HFFc6 (cell line): ENCODE measurements at regions not wholly inside any gene's neighbourhood (a gene's known extent, or its start where the extent isn't known, plus 50 kb on each side); places are given as distances from the start of the nearest gene placed in this dataset.

ENCODE experiments used
- DNase-seq: peaks from one replicate; pipeline ENCODE4 v3.0.0-alpha.2; 2018
- H3K27ac Mint-ChIP-seq: 2 replicates; pipeline ENCODE4 v1.8.0; 2020; ENCODE audit warnings: mild to moderate bottlenecking, mixed read lengths
- H3K27me3 Mint-ChIP-seq: 2 replicates; pipeline ENCODE4 v1.8.0; 2021; ENCODE audit warnings: mild to moderate bottlenecking, moderate library complexity, mixed read lengths; ENCODE audit not compliant: insufficient read depth
- H3K36me3 Mint-ChIP-seq: 2 replicates; pipeline ENCODE4 v1.8.0; 2021; ENCODE audit warnings: low read depth, mixed read lengths
- H3K4me1 Mint-ChIP-seq: 2 replicates; pipeline ENCODE4 v1.8.0; 2020; ENCODE audit warnings: low read depth, mixed read lengths
- H3K4me3 Mint-ChIP-seq: 2 replicates; pipeline ENCODE4 v1.8.0; 2020; ENCODE audit warnings: mild to moderate bottlenecking, moderate library complexity, mixed read lengths
- H3K9me3 Mint-ChIP-seq: 2 replicates; pipeline ENCODE4 v1.8.0; 2020; ENCODE audit warnings: mild to moderate bottlenecking, mixed read lengths
- TF ChIP-seq, protein P1 (sequence below): fragments of 200-600 bp; sonication (generic); IDR thresholded peaks from 2 replicates; pipeline ENCODE4 v1.5.0; 2021; ENCODE audit warnings: antibody characterized with exemption, mild to moderate bottlenecking

DNA sequence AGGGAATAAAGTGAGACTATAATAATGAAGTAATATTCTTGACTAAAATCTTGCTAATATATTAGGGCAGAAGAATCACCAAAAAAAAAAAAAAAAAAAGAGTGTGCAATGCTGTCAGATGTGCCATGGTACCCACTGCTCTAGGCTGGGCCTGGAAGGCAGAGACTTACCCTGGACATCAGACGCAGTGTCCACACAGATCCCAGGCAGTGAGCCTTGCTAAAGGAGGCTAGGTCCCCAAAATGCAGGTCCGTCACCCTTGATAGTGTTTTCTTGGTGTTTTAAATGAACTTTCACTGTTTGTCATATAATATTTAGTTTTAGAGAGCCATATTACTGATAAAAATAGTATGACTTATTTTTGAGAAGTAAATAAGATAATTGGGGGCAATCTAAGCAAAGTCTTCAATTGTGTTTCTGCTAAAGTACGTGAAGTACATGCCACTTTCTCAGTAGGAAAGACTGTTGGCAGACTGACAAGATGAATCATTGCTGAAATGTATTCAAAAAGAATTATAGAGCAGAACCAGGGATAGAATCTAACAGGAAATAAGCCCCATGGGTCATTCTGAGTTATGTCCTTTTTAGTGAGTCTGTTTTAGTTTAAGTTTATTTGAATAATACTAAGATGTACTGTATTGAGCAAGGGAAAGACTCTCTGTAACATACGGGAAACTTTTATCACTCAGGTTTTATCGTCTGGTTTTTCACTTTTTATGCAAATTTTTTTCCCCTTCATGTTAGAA lies 74.6 kb upstream of the PDC start:
- Mint-ChIP-seq H3K4me3 (peak overlapping the region; percentile 54), H3K36me3 (peaks cover 9% of the 10 kb centered on the region), H3K27me3 (no peaks in the 10 kb centered on the region; the same call in 1 of the 2 replicates), H3K9me3 (peaks cover 17% of the 10 kb centered on the region; the same call in 1 of the 2 replicates), H3K27ac (peak overlapping the region; percentile 89), H3K4me1 (peaks cover 81% of the 10 kb centered on the region)
- TF ChIP-seq, protein P1, sequence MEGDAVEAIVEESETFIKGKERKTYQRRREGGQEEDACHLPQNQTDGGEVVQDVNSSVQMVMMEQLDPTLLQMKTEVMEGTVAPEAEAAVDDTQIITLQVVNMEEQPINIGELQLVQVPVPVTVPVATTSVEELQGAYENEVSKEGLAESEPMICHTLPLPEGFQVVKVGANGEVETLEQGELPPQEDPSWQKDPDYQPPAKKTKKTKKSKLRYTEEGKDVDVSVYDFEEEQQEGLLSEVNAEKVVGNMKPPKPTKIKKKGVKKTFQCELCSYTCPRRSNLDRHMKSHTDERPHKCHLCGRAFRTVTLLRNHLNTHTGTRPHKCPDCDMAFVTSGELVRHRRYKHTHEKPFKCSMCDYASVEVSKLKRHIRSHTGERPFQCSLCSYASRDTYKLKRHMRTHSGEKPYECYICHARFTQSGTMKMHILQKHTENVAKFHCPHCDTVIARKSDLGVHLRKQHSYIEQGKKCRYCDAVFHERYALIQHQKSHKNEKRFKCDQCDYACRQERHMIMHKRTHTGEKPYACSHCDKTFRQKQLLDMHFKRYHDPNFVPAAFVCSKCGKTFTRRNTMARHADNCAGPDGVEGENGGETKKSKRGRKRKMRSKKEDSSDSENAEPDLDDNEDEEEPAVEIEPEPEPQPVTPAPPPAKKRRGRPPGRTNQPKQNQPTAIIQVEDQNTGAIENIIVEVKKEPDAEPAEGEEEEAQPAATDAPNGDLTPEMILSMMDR = no peak
- peak; percentile 96 for DNase-seq

DNA sequence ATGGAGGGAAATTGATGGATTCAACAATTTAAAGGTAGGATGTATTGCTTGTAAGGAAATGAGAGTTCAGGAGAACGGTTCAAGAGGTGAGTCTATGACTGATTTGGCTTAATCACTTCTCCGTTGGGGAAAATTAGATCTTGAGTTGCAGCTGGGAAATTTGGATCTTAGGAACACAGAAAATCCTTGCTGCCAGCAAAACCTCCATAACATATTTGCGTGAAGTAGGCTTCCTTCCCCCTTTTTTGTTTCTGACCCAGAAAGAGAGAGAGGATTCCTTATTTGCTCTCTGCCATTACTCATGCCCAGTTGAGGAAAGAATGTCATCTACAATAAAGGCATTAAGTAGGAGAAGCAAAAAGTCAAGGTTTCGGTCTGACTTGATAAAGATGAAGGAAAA lies 73.5 kb upstream of the PDC start:
- Mint-ChIP-seq H3K27me3 (no peaks in the 10 kb centered on the region; the same call in 1 of the 2 replicates), H3K4me3 (no peak overlapping the region), H3K9me3 (peaks cover 17% of the 10 kb centered on the region), H3K27ac (no peak overlapping the region), H3K36me3 (peaks cover under 1% of the 10 kb centered on the region; the same call in 1 of the 2 replicates), H3K4me1 (peaks cover 90% of the 10 kb centered on the region)
- no peak for DNase-seq
- TF ChIP-seq, protein P1 = no peak

DNA sequence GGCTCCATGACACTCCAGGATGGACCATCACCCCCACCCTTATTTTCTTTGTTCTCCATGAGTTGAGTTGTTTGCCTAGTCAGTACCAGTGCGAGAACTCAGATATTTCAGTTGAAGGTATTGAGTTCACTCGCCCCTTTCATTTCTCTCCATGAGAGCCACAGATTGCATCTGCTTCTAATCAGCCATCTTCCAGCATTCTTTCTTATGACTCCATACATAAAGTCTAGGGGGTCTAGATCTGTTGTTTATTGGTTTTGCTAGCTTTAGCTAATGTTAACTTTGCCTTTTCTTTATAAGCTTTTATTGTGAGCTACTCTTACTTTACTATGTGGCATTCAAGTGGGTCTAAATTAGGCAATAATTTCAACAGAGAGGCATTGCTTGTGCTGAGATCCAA lies 71.6 kb upstream of the PDC start:
- TF ChIP-seq, protein P1 = no peak
- peaks cover 9% of the 10 kb centered on the region for H3K36me3 Mint-ChIP-seq
- H3K9me3 Mint-ChIP-seq = peaks cover 17% of the 10 kb centered on the region
- no peak for DNase-seq
- no peak overlapping the region for H3K4me3 Mint-ChIP-seq
- no peaks in the 10 kb centered on the region; the same call in 1 of the 2 replicates for H3K27me3 Mint-ChIP-seq
- peaks cover 78% of the 10 kb centered on the region for H3K4me1 Mint-ChIP-seq
- H3K27ac Mint-ChIP-seq = peak overlapping the region; percentile 78; the same call in 1 of the 2 replicates

DNA sequence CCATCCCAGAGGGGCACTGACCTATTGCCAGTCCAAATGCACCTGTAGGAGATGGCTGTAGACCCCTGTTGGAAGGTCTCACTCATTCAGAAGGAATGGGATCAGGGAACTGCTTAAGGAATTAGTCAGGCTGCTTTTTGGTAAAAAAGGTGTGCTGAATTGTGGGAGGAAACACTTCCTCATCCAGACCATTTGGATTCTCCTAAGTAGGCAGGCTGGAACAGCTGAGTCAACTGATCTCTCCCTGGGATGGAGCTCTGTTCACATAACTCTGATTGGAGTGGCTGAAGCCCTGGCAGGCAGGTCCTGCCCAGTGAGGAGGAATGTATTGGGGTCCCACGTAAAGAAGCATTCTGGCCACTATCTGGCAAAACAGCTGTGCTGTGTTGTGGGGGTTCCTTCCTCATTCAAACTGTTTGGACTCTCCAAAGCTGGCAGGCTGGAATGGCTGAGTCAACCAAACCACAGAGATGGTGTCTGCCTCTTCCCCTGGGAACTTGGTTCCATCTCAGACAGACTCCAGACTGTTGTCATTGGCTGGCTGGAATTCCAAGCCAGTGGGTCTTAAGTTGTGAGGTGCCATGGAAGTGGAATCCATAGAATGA lies 70.7 kb upstream of the PDC start:
- Mint-ChIP-seq H3K27ac (peak overlapping the region; percentile 78), H3K9me3 (peaks cover 17% of the 10 kb centered on the region), H3K27me3 (no peaks in the 10 kb centered on the region; the same call in 1 of the 2 replicates), H3K4me3 (no peak overlapping the region), H3K36me3 (peaks cover 9% of the 10 kb centered on the region), H3K4me1 (peaks cover 70% of the 10 kb centered on the region)
- TF ChIP-seq, protein P1 = no peak
- DNase-seq = peak; percentile 68

DNA sequence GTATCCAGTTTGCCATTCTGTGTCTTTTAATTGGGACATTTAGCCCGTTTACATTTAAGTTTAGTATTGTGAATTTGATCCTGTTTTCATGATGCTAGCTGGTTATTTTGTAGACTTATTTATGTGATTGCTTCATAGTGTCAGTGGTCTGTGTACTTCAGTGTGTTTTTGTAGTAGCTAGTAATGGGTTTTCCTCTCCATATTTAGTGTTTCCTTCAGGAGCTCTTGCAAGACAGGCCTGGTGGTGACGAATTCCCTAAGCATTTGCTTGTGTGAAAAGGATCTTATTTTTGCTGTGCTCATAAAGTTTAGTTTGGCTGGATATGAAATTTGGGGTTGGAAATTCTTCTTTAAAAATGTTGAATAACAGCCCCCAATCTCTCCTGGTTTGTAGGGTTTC lies 69.2 kb upstream of the PDC start:
- no peaks in the 10 kb centered on the region; the same call in 1 of the 2 replicates for H3K27me3 Mint-ChIP-seq
- H3K4me1 Mint-ChIP-seq = peaks cover 54% of the 10 kb centered on the region
- peaks cover 14% of the 10 kb centered on the region for H3K36me3 Mint-ChIP-seq
- no peak overlapping the region for H3K4me3 Mint-ChIP-seq
- DNase-seq = peak; percentile 50
- peaks cover 17% of the 10 kb centered on the region for H3K9me3 Mint-ChIP-seq
- peak overlapping the region; percentile 78; the same call in 1 of the 2 replicates for H3K27ac Mint-ChIP-seq
- TF ChIP-seq, protein P1 = no peak
